ENCODE measurements at regions not wholly inside any gene's neighbourhood (a gene's known extent, or its start where the extent isn't known, plus 50 kb on each side); places are given as distances from the start of the nearest gene placed in this dataset.

- no peak for TF ChIP-seq CTCF (IDR thresholded peaks at IDR 0.05; ENCODE audit: borderline replicate concordance, extremely low read depth, insufficient read depth)
- Histone ChIP-seq H3K36me3 (ENCODE audit: control insufficient read depth in 2 of 3, insufficient read depth in 3 of 3, low read length in 3 of 3) (no peaks in the 10 kb centered on the region), H3K4me1 (ENCODE audit: control insufficient read depth in 2 of 3, insufficient read depth in 2 of 3, low read depth in 1 of 3, low read length in 3 of 3) (peaks cover 0 to 11% (median 9%) of the 10 kb centered on the region in 3 donors), H3K9me3 (ENCODE audit: control insufficient read depth in 2 of 3, insufficient read depth in 1 of 3, low read length in 3 of 3) (peaks cover 0 to 3% (median 0%) of the 10 kb centered on the region in 3 donors), H3K4me3 (ENCODE audit: low read length in 3 of 3) (no peak overlapping the region), H3K27me3 (ENCODE audit: control insufficient read depth, insufficient read depth, low read length) (no peaks in the 10 kb centered on the region), H3K9ac (ENCODE audit: low read length in 3 of 3) (no peak overlapping the region), H3K27ac (ENCODE audit: low read depth in 2 of 2, low read length in 2 of 2) (no peak overlapping the region)
- DNase-seq (no peak), FAIRE-seq (no peak)
- intact Hi-C loops (cut with DNase I), result no loop called here
Measured at GRCh38 chr1:94769551-94769950, 50.6 kb upstream of the SLC44A3 start.

- Histone ChIP-seq H3K9ac (ENCODE audit: low read length in 3 of 3) (no peak overlapping the region), H3K4me1 (ENCODE audit: control insufficient read depth in 2 of 3, insufficient read depth in 2 of 3, low read depth in 1 of 3, low read length in 3 of 3) (no peaks in the 10 kb centered on the region), H3K36me3 (ENCODE audit: control insufficient read depth in 2 of 3, insufficient read depth in 3 of 3, low read length in 3 of 3) (no peaks in the 10 kb centered on the region), H3K27me3 (ENCODE audit: control insufficient read depth, insufficient read depth, low read length) (no peaks in the 10 kb centered on the region), H3K27ac (ENCODE audit: low read depth in 2 of 2, low read length in 2 of 2) (no peak overlapping the region), H3K9me3 (ENCODE audit: control insufficient read depth in 2 of 3, insufficient read depth in 1 of 3, low read length in 3 of 3) (peaks cover 0 to 3% (median 0%) of the 10 kb centered on the region in 3 donors), H3K4me3 (ENCODE audit: low read length in 3 of 3) (no peak overlapping the region)
- FAIRE-seq, result no peak
- TF ChIP-seq CTCF (IDR thresholded peaks at IDR 0.05; ENCODE audit: borderline replicate concordance, extremely low read depth, insufficient read depth), result no peak
- DNase-seq, result no peak
- intact Hi-C loops (cut with DNase I), result no loop called here
Measured at GRCh38 chr1:94768036-94768435, 52.1 kb upstream of the SLC44A3 start.

GRCh38 chr1:94765958-94766357 is 54.2 kb upstream of the SLC44A3 start:
- intact Hi-C loops (cut with DNase I), result no loop called here
- DNase-seq (no peak), FAIRE-seq (no peak)
- H3K9me3 ChIP-seq (ENCODE audit: control insufficient read depth in 2 of 3, insufficient read depth in 1 of 3, low read length in 3 of 3), result peaks cover 0 to 3% (median 0%) of the 10 kb centered on the region in 3 donors
- TF ChIP-seq CTCF (IDR thresholded peaks at IDR 0.05; ENCODE audit: borderline replicate concordance, extremely low read depth, insufficient read depth), result no peak
- no peak overlapping the region for H3K9ac ChIP-seq (ENCODE audit: low read length in 3 of 3)
- H3K27ac ChIP-seq (ENCODE audit: low read depth in 2 of 2, low read length in 2 of 2), result no peak overlapping the region
- H3K27me3 ChIP-seq (ENCODE audit: control insufficient read depth, insufficient read depth, low read length), result no peaks in the 10 kb centered on the region
- no peak overlapping the region for H3K4me3 ChIP-seq (ENCODE audit: low read length in 3 of 3)
- H3K4me1 ChIP-seq (ENCODE audit: control insufficient read depth in 2 of 3, insufficient read depth in 2 of 3, low read depth in 1 of 3, low read length in 3 of 3), result no peaks in the 10 kb centered on the region
- no peaks in the 10 kb centered on the region for H3K36me3 ChIP-seq (ENCODE audit: control insufficient read depth in 2 of 3, insufficient read depth in 3 of 3, low read length in 3 of 3)

- Histone ChIP-seq H3K9ac (ENCODE audit: low read length in 3 of 3) (no peak overlapping the region), H3K9me3 (ENCODE audit: control insufficient read depth in 2 of 3, insufficient read depth in 1 of 3, low read length in 3 of 3) (no peaks in the 10 kb centered on the region), H3K27me3 (ENCODE audit: control insufficient read depth, insufficient read depth, low read length) (no peaks in the 10 kb centered on the region), H3K4me3 (ENCODE audit: low read length in 3 of 3) (no peak overlapping the region), H3K4me1 (ENCODE audit: control insufficient read depth in 2 of 3, insufficient read depth in 2 of 3, low read depth in 1 of 3, low read length in 3 of 3) (peaks cover 0 to 13% (median 7%) of the 10 kb centered on the region in 3 donors), H3K36me3 (ENCODE audit: control insufficient read depth in 2 of 3, insufficient read depth in 3 of 3, low read length in 3 of 3) (no peaks in the 10 kb centered on the region), H3K27ac (ENCODE audit: low read depth in 2 of 2, low read length in 2 of 2) (no peak overlapping the region)
- FAIRE-seq (no peak), DNase-seq (no peak)
- no peak for TF ChIP-seq CTCF (IDR thresholded peaks at IDR 0.05; ENCODE audit: borderline replicate concordance, extremely low read depth, insufficient read depth)
- intact Hi-C loops (cut with DNase I), result no loop called here
Measured at GRCh38 chr1:94759188-94759587, 61.0 kb upstream of the SLC44A3 start.

All from kidney (tissue), 13 donors.